Left cardiac atrium (tissue), 4 donors: ENCODE measurements at regions not wholly inside any gene's neighbourhood (a gene's known extent, or its start where the extent isn't known, plus 50 kb on each side); places are given as distances from the start of the nearest gene placed in this dataset.

Experiments
- ATAC-seq, 2 donors: fragments of 200-7000 bp; cut with Tn5 transposase; one replicate each; pipeline ENCODE4 v1.9.1; 2020; ENCODE audit warnings: mild to moderate bottlenecking in 2 of 2, moderate library complexity in 2 of 2
- DNase-seq: peaks from one replicate; pipeline ENCODE4 v3.0.0-alpha.2; 2020
- intact Hi-C, 2 donors: fragments of 100-400 bp; cut with DNase I; formaldehyde crosslinking; loops; one replicate each; pipeline versions ENCODE4 v1.14.1 to v1.15.1; 2022 to 2023
- donor health status: DM: no; HTN: yes; CAD: no.
- donor health status: DM: no; HTN: yes; CAD: no; lungs with severe emphysema.
- donor health status: DM: yes; HTN: yes; CAD: no.
- donor health status: Dilated cardiomyopathy.

DNA sequence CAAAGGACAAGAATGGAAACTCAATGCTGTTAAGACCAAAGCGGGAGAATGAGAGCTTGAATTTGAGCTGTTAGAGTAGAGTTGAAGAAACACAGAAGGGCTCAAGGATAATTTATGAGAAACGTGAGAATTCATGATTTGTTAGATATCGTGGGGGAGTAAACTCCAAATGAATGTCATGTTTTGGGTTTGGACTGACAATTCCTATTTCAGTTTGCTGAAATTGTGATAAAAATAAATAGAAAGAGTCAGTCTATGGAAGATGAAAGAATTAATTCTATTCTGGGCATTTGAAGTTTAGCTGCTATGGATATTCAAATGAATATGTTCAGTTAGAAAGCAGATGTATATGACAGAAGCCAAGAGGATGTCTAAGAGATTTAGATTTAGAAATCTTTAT, 723.4 kb upstream of the PIK3C3 start:
- intact Hi-C loops = no loop called here
- no peak for ATAC-seq
- no peak for DNase-seq

DNA sequence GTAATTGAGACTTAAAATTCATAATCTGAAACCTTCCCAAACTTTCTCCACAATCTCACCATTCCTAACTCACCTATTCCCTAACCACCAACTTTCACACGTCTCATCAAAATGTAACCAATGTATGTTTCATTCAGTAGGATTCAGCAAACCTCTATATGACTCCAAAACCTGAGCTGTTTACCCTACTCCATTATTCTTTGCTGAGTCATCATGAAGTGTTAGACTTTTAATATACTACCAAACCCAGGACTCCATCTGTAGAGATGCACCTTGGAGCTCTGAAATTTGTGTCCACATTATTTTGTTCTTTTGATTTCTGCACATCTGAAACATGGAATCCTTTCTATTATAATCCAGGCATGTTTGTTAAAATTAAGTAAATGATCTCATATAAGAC, 727.0 kb upstream of the PIK3C3 start:
- intact Hi-C loops = no loop called here
- DNase-seq = no peak
- no peak for ATAC-seq

DNA sequence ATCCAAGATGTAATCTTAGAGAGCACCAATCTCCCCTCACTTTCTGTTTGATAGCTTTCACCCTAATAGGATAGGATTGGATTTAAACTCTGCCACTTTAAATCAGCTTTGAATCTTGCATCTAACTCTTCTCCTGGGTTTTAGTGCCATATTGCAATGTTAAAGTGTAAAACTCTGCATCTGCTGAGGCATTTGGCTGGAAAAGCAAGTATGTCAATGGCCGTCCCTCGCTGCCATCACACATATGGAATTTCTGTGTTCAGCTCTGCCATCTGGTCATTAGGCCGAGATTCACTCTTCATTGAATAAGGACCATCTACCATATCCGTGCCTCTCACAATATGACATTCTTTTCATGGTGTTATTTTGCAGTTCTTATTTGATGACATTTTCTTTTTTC, 728.1 kb upstream of the PIK3C3 start:
- intact Hi-C loops = no loop called here
- DNase-seq = no peak
- ATAC-seq = no peak

DNA sequence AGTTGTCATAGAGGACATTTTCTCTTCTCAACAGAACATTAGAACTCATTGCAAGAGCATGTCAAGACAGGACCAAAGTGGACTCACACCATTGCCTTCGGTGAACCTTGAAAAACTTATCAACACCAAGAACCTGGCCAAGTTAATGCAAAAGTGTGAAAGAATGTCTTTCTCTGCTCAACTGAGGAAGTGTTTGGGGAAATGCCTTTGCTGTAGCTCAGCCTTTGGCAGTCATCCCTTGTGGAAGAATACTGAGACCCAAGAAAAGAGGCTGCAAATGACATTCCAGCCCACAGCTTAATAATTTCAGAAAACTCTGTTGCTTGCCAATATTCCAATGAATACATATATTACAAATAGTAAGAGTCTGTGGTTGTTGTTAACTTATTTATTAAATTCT, 728.8 kb upstream of the PIK3C3 start:
- intact Hi-C loops = no loop called here
- ATAC-seq = no peak
- DNase-seq = no peak

DNA sequence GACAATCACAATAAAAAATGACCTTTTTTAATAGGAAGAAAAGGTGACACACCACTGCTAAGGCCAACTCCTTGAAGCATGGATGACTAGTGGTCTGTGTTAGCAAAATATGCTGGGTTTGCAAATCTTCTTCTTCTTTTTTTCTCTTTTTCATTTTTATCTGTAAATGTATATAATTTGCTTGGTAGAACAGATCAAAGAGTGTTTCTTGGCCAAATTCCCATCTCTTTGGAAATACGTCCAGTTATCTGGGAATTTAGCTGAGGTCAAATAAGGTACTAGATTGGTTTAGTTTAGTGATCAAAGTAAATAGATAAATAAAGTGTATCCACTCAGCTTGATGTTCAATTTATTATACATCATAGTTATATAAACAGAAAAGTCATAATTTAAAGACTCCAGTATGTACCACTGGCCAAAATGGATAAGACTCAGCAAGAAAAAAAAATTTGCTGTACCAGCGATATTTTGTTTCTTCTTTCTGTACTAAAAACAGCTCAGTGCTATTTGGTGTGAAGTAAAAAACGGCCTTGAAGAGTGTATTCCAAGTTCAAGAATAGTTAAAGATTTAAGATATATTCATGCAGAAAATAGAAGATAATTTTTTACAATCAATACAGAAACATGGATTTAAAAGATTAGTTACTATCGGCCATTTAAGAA, 738.6 kb upstream of the PIK3C3 start:
- ATAC-seq = no peak

DNA sequence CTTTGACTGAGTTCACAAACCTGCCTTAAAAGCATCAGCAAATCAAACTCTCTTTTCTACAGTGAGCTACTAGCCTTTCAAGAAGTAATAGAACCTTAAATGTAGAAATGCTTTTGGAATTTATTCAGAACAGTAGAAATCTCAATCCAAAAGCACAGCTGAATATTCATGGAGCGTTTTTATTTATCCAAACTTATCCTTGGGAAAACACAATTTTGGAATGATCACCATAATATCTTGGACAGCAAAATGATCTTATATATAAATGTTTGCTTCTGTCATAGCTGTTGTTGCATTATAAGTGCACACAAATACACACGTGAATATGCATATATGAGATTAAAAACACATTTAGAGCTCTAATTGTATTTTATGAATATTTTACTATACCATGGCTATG, 747.3 kb upstream of the PIK3C3 start:
- DNase-seq (no peak), ATAC-seq (no peak)
- intact Hi-C loops = no loop called here

More for the DNA sequence above, 738.6 kb upstream of the PIK3C3 start:
- intact Hi-C loops = no loop called here
- no peak for DNase-seq

DNA sequence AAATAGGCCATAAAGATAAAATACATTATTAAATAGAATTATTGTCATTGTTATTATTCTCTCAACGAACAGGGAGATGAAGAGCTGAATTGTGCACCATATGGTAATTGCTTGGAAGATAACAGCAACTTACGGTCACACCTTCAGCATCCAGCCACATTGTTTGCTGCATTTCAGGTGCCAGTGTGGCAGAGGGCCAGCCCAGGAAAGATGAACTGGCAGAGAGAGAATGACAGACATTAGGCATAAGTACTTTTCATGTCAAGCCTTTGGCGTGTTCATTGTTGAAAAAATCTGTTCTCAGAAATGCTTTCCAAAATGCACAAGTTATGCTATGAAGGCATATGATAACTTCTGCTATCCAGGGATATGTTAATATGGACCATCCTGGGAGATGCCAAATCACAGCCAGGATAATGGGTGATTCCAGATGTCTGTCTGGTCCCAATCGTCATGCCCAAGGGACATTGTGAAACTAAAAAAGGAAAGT, 748.6 kb upstream of the PIK3C3 start:
- intact Hi-C loops = no loop called here

DNA sequence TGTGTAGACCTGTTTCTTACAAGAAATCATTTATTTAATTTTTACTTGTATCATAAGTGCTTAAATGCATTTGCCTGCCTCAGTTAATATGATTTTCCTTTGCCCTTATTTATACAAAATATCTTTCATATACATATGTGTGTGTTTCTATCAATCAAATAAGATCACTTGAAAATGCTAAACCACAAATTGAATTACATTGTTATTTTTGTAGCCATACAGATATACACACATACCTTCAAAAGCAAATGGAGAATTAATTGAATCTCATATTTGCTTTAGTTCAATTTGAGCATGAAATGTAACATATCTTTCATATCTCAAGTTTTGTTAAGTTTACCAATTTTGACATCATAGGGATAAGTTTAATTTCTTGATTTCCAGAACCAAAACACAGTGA, 755.8 kb upstream of the PIK3C3 start:
- intact Hi-C loops = no loop called here
- DNase-seq (no peak), ATAC-seq (no peak)

More for the DNA sequence above, 748.6 kb upstream of the PIK3C3 start:
- ATAC-seq = no peak
- no peak for DNase-seq

DNA sequence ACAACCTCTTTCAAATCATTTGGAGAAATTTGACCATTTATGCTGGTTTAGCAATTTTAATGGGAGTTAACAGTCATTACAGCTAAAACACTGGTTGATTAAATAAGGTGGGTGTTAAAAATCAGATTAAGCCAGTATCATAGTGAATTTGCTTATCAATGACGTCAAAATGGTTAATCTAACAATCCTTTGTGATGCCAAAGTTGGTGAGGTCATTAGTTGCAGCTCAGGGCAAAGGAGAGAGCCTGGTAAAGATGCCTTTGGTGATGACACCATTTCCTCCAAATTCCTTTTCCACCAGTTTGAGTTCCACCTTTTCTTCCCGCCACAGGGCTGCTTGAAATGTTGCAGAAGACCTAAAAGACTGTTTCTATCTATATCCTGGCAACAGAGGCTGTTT, 757.1 kb upstream of the PIK3C3 start:
- no peak for DNase-seq
- intact Hi-C loops = no loop called here
- no peak for ATAC-seq

DNA sequence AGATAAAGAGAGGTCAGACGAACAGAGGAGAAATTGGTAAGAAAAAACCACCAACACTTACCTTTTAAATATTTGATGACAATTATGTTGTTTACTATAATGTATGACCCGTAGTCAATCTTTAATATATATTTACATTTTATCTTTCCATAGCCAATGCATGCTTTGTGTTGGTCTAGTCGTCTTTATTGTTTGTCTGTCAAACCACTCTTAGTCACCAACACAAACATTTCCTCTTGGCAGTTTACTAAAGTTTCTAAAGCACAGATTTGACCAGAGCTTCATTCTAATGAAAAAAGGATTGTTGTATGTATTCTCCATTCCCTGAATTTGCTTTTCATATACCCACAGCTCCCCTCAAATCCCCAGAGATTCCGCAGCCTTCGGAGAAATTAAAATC, 784.7 kb upstream of the PIK3C3 start:
- DNase-seq (no peak), ATAC-seq (no peak)
- intact Hi-C loops = no loop called here

DNA sequence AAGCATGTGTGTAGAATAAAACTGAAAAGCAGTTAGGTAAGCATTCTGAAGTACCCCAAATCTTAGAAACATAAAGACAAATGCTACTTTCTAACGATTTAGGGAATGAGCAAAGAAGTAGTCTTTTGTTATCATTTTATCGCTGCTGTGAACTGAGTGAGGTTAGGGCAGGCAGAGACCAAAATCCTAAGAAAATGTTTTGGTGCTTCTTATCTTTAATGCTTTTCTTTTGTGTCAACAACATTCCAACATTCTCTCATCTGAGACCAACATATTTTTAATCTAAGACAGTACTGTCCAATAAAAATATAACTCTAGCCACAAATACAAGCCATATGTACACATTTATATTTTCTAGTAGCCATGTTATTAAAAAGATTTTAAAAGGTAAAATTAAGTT, 789.4 kb upstream of the PIK3C3 start:
- ATAC-seq (no peak), DNase-seq (no peak)
- intact Hi-C loops = no loop called here

DNA sequence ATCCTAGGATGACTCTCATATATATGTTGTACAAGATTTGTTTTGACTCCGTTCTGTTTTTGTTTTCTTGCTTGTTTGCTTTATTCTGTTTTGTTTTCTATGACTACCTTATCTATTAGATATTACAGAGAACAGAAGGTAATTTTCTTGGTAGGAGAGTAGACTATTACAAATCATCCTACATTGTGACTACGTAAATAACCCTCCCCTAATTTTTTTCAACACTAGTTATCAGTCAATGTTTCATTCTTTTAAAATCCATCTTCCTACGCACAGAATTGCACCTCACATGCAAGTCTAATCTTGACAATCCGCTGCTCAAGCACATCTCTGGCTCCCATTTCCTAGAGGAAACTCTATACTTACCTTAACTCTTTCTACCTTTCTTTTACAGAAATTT, 792.3 kb upstream of the PIK3C3 start:
- no peak for DNase-seq
- intact Hi-C loops = no loop called here
- peak in 1 of 2 donors; percentile 79 for ATAC-seq

DNA sequence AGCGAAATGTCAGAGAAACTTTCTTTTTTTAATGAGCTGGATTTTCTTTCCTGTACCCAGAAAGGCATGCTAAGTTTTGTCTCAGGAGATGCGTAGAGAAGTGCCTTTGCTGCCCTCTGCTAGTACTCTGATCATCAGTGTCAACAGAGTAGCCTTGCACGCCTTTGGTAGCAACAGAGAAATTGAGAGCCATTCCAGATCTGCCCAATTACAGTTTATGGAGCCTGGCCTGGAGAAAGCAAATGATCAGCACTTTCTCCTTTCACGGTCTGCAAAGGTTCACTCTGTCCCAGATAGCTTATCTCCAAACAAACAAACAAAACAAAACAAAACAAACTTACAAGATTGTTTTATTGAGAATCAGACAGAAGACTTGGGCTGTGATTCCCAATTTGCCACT, 792.8 kb upstream of the PIK3C3 start:
- intact Hi-C loops = no loop called here
- ATAC-seq = no peak

DNA sequence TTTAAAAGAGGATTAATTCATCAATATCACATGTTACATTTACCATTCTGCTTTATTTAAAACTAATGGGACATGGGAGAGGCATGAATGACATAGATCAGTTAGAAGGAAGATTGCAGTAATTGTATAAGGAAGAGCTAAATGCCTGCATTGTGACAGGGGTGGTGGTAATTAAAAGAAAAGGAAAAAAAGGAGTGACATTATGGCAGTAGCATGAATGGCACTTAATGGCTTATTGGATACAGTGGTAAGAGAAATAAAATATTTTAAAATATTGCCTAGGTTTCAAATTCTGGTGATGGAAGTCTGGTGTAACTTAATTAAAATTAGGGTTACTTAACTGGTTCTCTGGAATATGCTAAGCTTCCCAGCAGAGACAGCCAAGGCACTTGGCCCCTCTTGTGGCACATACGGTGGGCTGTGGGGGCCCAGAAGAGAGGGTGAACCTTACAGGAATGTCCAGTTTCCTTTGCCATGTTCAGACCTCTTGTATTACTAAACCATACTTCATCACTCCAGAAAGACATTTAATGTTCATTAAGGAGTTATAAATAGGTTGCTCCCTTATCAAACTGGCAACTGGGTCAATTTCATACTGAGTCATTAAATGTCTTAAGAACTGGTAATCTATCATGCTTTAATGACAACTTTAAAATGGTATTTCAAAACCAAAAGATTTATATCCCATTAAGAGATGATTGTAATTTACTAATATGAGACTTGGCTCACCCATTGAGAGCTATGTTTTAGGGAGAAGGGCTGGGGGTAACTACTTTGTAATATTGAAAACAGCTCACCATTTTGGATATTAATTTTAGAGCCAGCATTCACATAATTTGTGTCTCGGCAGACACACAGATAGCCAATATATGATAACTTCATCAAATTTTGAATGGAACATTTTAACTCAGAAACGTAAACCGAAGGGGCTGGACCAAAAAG, 798.9 kb upstream of the PIK3C3 start:
- intact Hi-C loops = no loop called here
- DNase-seq (no peak), ATAC-seq (no peak)

More for the DNA sequence above, 792.8 kb upstream of the PIK3C3 start:
- DNase-seq = no peak

DNA sequence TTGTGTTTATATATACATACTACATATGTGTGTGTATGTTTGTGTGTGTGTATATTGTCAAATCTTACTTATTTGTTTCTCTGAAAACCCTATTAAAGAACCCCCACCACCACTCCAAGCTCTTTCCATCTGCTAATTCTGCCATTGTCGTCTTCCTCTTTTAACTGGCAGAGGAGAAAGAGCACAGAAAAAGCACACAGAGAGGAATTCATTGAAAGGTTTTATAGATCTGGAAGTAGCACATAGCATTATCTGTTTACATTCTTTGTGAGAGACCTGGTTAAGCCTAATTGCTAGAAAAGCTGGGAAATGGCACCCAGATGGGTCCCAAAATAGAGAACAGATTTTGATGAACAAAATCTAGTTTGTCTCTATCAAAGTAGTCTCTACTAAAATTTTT, 800.0 kb upstream of the PIK3C3 start:
- intact Hi-C loops = no loop called here
- ATAC-seq = no peak
- no peak for DNase-seq

DNA sequence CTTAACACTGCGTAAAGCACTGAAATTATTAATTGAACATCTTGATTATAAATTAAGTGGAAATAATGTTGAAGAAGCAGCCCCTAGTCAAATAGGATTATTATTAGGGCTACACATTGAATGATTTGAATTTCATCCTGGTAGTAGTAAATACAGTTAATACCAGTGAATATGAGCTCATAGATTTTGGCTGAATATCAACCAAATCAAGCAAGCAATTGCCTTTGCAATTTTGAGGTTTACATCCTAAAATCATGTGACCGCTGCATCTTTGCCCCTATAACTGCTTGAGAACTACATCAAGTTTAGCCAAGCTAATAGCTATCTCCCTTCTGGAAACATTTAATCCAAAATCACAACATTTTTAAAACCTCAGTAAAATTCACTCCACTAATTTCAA, 801.2 kb upstream of the PIK3C3 start:
- DNase-seq = no peak
- no peak for ATAC-seq
- intact Hi-C loops = no loop called here

DNA sequence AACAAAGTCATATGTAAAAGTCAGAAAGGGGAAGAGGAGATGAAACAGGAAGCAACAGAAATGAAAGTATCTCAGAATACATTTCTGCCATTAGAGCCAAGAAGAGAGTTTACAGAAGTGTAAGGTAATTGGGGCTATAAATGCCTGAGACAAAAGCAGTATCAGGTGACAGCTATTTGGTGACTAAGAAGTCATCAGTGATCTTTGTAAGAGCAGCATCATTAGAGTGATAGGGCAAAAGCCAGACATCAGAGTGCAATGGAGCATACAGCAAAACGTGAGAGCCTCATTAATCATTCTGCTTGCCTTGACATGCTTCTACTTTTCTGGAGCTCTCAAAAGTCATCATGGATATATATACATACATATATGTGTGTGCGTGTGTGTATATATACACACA, 804.7 kb upstream of the PIK3C3 start:
- no peak for DNase-seq
- intact Hi-C loops = no loop called here
- ATAC-seq = no peak

DNA sequence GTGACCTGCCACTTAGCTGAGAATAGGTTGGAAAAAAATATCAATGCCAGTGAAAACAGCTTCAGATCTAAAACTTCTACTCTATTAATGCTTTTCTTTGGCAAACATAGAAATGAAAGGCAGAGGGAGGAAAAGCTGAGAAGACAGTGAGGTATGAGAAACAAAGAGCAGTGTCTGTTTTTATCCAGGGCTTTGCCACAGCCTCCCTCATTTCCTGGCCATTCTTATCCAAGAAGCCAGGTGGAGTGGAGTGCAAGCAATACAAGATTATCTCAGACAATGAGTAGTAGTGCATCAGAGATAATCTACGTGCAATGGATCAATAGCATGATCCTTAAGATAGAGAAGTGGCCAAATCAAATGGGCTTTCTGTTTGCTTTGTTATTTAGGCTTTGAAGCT, 808.7 kb upstream of the PIK3C3 start:
- ATAC-seq (no peak), DNase-seq (no peak)
- intact Hi-C loops = no loop called here

DNA sequence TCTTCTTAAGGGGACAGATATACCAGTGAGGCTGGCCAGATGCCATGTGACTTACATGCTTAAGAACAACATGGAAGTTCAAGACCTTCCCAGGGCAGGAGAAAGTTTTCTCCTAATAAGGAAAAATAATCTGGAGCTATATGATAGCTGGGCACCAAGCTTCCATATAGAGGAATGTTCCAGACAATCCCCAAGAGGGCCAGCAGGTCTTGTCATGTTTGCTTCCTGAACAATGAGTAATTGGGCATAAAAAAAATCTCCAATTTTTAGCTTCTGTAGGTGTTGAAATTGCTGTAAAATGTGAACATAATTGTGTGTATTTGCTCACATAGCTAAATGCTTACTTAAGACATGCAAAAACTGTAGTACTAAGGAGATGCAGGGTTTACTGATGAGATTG, 809.5 kb upstream of the PIK3C3 start:
- intact Hi-C loops = no loop called here
- ATAC-seq = no peak
- no peak for DNase-seq

DNA sequence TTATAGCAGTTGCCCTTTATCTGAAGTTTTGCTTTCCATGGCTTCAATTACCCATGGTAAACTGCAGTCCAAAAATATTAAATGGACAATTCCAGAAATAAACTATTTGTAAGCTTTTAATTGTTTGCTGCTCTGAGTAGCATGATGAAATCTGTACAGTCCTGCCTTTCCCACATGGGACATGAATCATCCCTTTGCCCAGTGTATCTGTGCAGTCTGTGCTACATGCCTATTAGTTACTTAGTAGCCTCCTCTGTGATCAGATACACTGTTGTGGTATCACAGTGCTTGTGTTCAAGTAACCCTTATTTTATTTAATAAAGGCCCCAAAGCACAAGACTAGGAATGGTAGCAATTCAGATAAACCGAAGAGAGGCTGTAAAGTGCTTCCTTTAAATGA, 810.6 kb upstream of the PIK3C3 start:
- DNase-seq (no peak), ATAC-seq (no peak)
- intact Hi-C loops = no loop called here

DNA sequence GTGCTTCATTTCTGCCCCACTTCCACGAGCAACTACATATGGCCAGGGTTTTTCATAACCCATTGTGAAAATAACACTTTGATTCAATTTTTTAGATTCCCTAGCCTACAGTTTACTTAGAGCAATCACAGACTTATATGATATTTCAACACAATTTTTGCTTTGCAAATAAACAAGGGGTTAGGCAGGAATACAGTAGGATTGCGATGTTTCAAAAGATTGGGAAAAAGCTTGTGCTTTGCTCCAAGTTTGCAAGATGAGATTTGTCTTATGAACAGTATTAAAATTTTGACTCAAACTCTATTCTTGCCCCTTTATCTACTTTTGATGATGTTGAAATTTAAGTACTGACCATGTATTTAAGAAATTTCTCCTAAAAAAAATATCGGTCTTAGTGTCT, 814.5 kb upstream of the PIK3C3 start:
- no peak for DNase-seq
- no peak for ATAC-seq
- intact Hi-C loops = no loop called here
